SU-DHL-6 (cell line): ENCODE measurements at regions not wholly inside any gene's neighbourhood (a gene's known extent, or its start where the extent isn't known, plus 50 kb on each side); places are given as distances from the start of the nearest gene placed in this dataset.

Source experiments
- CTCF ChIP-seq: fragments of 200-600 bp; sonication (generic); IDR thresholded peaks from one replicate; pipeline ENCODE4 v1.5.1; 2017; ENCODE audit warnings: antibody characterized with exemption, mild to moderate bottlenecking, low read length, moderate library complexity; ENCODE audit not compliant: insufficient read depth, poor library complexity, severe bottlenecking
- EZH2phosphoT487 ChIP-seq: fragments of 200-600 bp; sonication (generic), shearing (Covaris generic); conservative IDR thresholded peaks from 2 replicates; pipeline ENCODE4 v1.6.1; 2018; ENCODE audit warnings: mild to moderate bottlenecking, antibody characterized with exemption, low read length, moderate library complexity, mixed read lengths

GRCh38 chr6:33857932-33858475, 54.2 kb upstream of the MLN start:
- no peak for TF ChIP-seq CTCF
- no peak for TF ChIP-seq EZH2phosphoT487
